ENCODE measurements at regions not wholly inside any gene's neighbourhood (a gene's known extent, or its start where the extent isn't known, plus 50 kb on each side); places are given as distances from the start of the nearest gene placed in this dataset.

GRCh38 chr10:93178226-93178625, 104.5 kb downstream of the CYP26A1 start:
- TF ChIP-seq EZH2 (IDR thresholded peaks at IDR 0.05) (no peak), POLR2AphosphoS5 (IDR thresholded peaks at IDR 0.05; ENCODE audit: borderline replicate concordance, low read depth, low read length) (no peak), FOXP2 (optimal IDR thresholded peaks at IDR 0.05; ENCODE audit: control extremely low read depth, extremely low read length, insufficient read depth) (no peak)
